HepG2 (cell line): ENCODE measurements at regions not wholly inside any gene's neighbourhood (a gene's known extent, or its start where the extent isn't known, plus 50 kb on each side); places are given as distances from the start of the nearest gene placed in this dataset.

ENCODE experiments used
- ATAC-seq: fragments of 200-7000 bp; cut with Tn5 transposase; 3 replicates; pipeline ENCODE4 v1.9.1; 2020; ENCODE audit warnings: mild to moderate bottlenecking, moderate library complexity
- BruUV-seq: library from RNA; stranded (reverse); fragments of 400-500 nt; replicated peaks from 2 replicates; lab custom pipeline; 2021; lab: Mats Ljungman, UMichigan
- CTCF ChIA-PET: fragments of 300-600 bp; formaldehyde crosslinking; extraction: SDS; loops from one replicate; lab custom pipeline; 2021; ENCODE audit warnings: low total read pairs, inconsistent platforms, low intra/inter-chr PET ratio; lab: Yijun Ruan, JAX
- POLR2A ChIA-PET: fragments of 350-600 bp; sonication (Branson Sonifier 250); formaldehyde crosslinking; loops from one replicate; lab custom pipeline; 2020; ENCODE audit warnings: antibody characterized with exemption, inconsistent platforms; lab: Yijun Ruan, JAX
- DNase-seq: peaks from one replicate; pipeline ENCODE4 v3.0.0-alpha.2; 2015; ENCODE audit warnings: low spot score
- FAIRE-seq: peaks from 3 replicates; lab custom pipeline; 2011; peaks lifted over from hg19 to GRCh38; lab: Jason Lieb, UNC
- H2AFZ ChIP-seq: one replicate; pipeline ENCODE4 v1.6.1; 2011; ENCODE audit warnings: low read length, inconsistent platforms
- H3K27ac ChIP-seq: fragments of 300-600 bp; 3 replicates; pipeline ENCODE4 v1.8.0; 2011; ENCODE audit warnings: mixed run types, mild to moderate bottlenecking, mixed read lengths, low read length, inconsistent platforms; ENCODE audit not compliant: insufficient read depth; ENCODE audit errors: extremely low read length
- H3K27me3 ChIP-seq, 2 experiments: fragments of 200-600 bp in 1 of 2; 2 replicates in 1 of 2; 3 replicates in 1 of 2; pipeline versions ENCODE4 v1.6.0 to v1.8.0; 2011; ENCODE audit warnings: low read length in 2 of 2, mild to moderate bottlenecking in 2 of 2, moderate library complexity in 2 of 2, inconsistent platforms in 1 of 2; ENCODE audit not compliant: insufficient read depth in 2 of 2, control insufficient read depth in 1 of 2
- H3K36me3 ChIP-seq, 2 experiments: fragments of 200-600 bp in 1 of 2; replicated peaks in 1 of 2; 2 replicates in 1 of 2; 3 replicates in 1 of 2; pipeline versions ENCODE4 v1.5.1 to v1.8.0; 2011; ENCODE audit warnings: low read length in 2 of 2, inconsistent platforms in 1 of 2; ENCODE audit not compliant: insufficient read depth in 2 of 2, control insufficient read depth in 1 of 2
- H3K4me1 ChIP-seq: 2 replicates; pipeline ENCODE4 v1.5.1; 2012; ENCODE audit warnings: low read length, inconsistent platforms; ENCODE audit not compliant: insufficient read depth
- H3K4me2 ChIP-seq: 2 replicates; pipeline ENCODE4 v1.6.0; 2011; ENCODE audit warnings: low read depth, low read length, inconsistent platforms
- H3K4me3 ChIP-seq, 3 experiments: fragments of 200-600 bp in 1 of 3; sonication (generic), shearing (Covaris generic) in 1 of 3; replicated peaks in 1 of 3; 2 replicates each; pipeline ENCODE4 v1.5.1; 2011 to 2016; ENCODE audit warnings: low read length in 3 of 3, inconsistent platforms in 2 of 3, low read depth in 2 of 3, mild to moderate bottlenecking in 2 of 3, control low read depth in 1 of 3, mixed read lengths in 1 of 3; ENCODE audit not compliant: insufficient read depth in 1 of 3
- H3K79me2 ChIP-seq: one replicate; pipeline ENCODE4 v1.6.1; 2011; ENCODE audit warnings: low read length, inconsistent platforms; ENCODE audit not compliant: insufficient read depth
- H3K9ac ChIP-seq: 2 replicates; pipeline ENCODE4 v1.6.0; 2011; ENCODE audit warnings: mild to moderate bottlenecking, low read depth, low read length, inconsistent platforms; ENCODE audit not compliant: insufficient read depth
- H3K9me3 ChIP-seq: 2 replicates; pipeline ENCODE4 v1.5.1; 2012; ENCODE audit warnings: mild to moderate bottlenecking, low read length
- H4K20me1 ChIP-seq: 2 replicates; pipeline ENCODE4 v1.6.0; 2011; ENCODE audit warnings: inconsistent platforms, mild to moderate bottlenecking, low read length, moderate library complexity; ENCODE audit not compliant: insufficient read depth
- CENPBD1 ChIP-seq: sonication (generic); formaldehyde crosslinking; IDR thresholded peaks from 2 replicates; pipeline ENCODE4 v1.8.0; 2022; ENCODE audit warnings: missing genetic modification reagents, low read depth, mild to moderate bottlenecking, borderline replicate concordance
- HIVEP1 ChIP-seq: sonication (generic); formaldehyde crosslinking; IDR thresholded peaks from 2 replicates; pipeline ENCODE4 v1.4.0; 2020; ENCODE audit warnings: mild to moderate bottlenecking, missing genetic modification reagents
- PLRG1 ChIP-seq: fragments of 450-650 bp; conservative IDR thresholded peaks from 2 replicates; pipeline ENCODE4 v1.6.1; 2016
- RFXANK ChIP-seq: IDR thresholded peaks from 2 replicates; pipeline ENCODE4 v1.6.1; 2016
- STAT5B ChIP-seq: sonication (generic); formaldehyde crosslinking; IDR thresholded peaks from 2 replicates; pipeline ENCODE4 v1.4.0; 2020; ENCODE audit warnings: missing genetic modification reagents
- ZBTB49 ChIP-seq: sonication (generic); formaldehyde crosslinking; IDR thresholded peaks from 2 replicates; pipeline ENCODE4 v1.4.0; 2020; ENCODE audit warnings: missing genetic modification reagents, borderline replicate concordance
- ZNF124 ChIP-seq: sonication (generic); formaldehyde crosslinking; IDR thresholded peaks from 2 replicates; pipeline ENCODE4 v1.4.0; 2020; ENCODE audit warnings: missing genetic modification reagents
- ZNF503 ChIP-seq: sonication (generic); formaldehyde crosslinking; IDR thresholded peaks from 2 replicates; pipeline ENCODE4 v1.4.0; 2020; ENCODE audit warnings: missing genetic modification reagents
- ZNF556 ChIP-seq: sonication (generic); formaldehyde crosslinking; IDR thresholded peaks from 2 replicates; pipeline ENCODE4 v1.4.0; 2020; ENCODE audit warnings: mild to moderate bottlenecking, missing genetic modification reagents, borderline replicate concordance
- ZNF572 ChIP-seq: sonication (generic); formaldehyde crosslinking; IDR thresholded peaks from 2 replicates; pipeline ENCODE4 v1.5.1; 2020; ENCODE audit warnings: mild to moderate bottlenecking, missing genetic modification reagents
- ZNF577 ChIP-seq: sonication (generic); formaldehyde crosslinking; IDR thresholded peaks from 2 replicates; pipeline ENCODE4 v1.4.0; 2020; ENCODE audit warnings: mild to moderate bottlenecking, low read depth, missing genetic modification reagents, borderline replicate concordance
- ZNF7 ChIP-seq: IDR thresholded peaks from 2 replicates; pipeline ENCODE4 v1.6.1; 2016; ENCODE audit warnings: missing biosample characterization, missing genetic modification reagents
- ZNF776 ChIP-seq: sonication (generic); formaldehyde crosslinking; IDR thresholded peaks from 2 replicates; pipeline ENCODE4 v1.4.0; 2020; ENCODE audit warnings: mild to moderate bottlenecking, missing genetic modification reagents
- WGBS: methylation state at CpG from one replicate; pipeline ENCODE4 v1.1.6; 2017; ENCODE audit warnings: low lambda C conversion rate; 5-methylcytosine and 5-hydroxymethylcytosine counted together
- in situ Hi-C: cut with HindIII; loops from 2 replicates; pipeline ENCODE4 v1.10.0; 2017; ENCODE audit warnings: low pct_unique_long_range_greater_than_20kb; ENCODE audit not compliant: extremely low pct_ligation_motif_present
- intact Hi-C: fragments of 100-400 bp; cut with micrococcal nuclease; formaldehyde crosslinking; loops from one replicate; pipeline ENCODE4 v1.10.0; 2022; ENCODE audit not compliant: unreplicated experiment

GRCh38 chr10:86599041-86599440 lies 55.3 kb upstream of the OPN4 start:
- BruUV-seq, result no TSS peak
- Histone ChIP-seq H2AFZ (no peak overlapping the region), H3K9ac (no peak overlapping the region), H3K27ac (no peak overlapping the region)
- in situ Hi-C loops, result no loop called here
- CTCF ChIA-PET, result no interaction called here
- ATAC-seq, result no peak
- TF ChIP-seq PLRG1 (no peak), CENPBD1 (no peak), ZNF577 (CRISPR knock-in tag) (no peak), ZBTB49 (CRISPR knock-in tag) (no peak), ZNF503 (no peak), ZNF556 (CRISPR knock-in tag) (no peak), HIVEP1 (CRISPR knock-in tag) (no peak), ZNF572 (CRISPR knock-in tag) (no peak), RFXANK (CRISPR knock-in tag) (no peak), ZNF776 (CRISPR knock-in tag) (no peak), STAT5B (CRISPR knock-in tag) (no peak), ZNF7 (no peak), ZNF124 (CRISPR knock-in tag) (no peak)
- TF ChIP-seq, all 625 proteins: peak for 0
- Histone ChIP-seq H3K4me2 (no peak overlapping the region), H3K36me3 (no peaks in the 10 kb centered on the region), H3K4me1 (peaks cover 41% of the 10 kb centered on the region), H3K4me3 (no peak overlapping the region), H3K27me3 (no peaks in the 10 kb centered on the region; a peak in 2 of 5 replicates), H3K9me3 (no peaks in the 10 kb centered on the region), H4K20me1 (no peaks in the 10 kb centered on the region), H3K79me2 (no peaks in the 10 kb centered on the region)
- FAIRE-seq (no peak), DNase-seq (no peak)
- intact Hi-C loops, result no loop called here
- WGBS, result 46% methylated on average over 5 of the region's 5 CpGs
- POLR2A ChIA-PET, result no interaction called here
